SU-DHL-6 (cell line): ENCODE measurements at regions not wholly inside any gene's neighbourhood (a gene's known extent, or its start where the extent isn't known, plus 50 kb on each side); places are given as distances from the start of the nearest gene placed in this dataset.

ENCODE experiments used
- EZH2phosphoT487 ChIP-seq: fragments of 200-600 bp; sonication (generic), shearing (Covaris generic); conservative IDR thresholded peaks from 2 replicates; pipeline ENCODE4 v1.6.1; 2018; ENCODE audit warnings: mild to moderate bottlenecking, antibody characterized with exemption, low read length, moderate library complexity, mixed read lengths
- TF ChIP-seq, protein P1 (sequence below): fragments of 200-600 bp; sonication (generic); IDR thresholded peaks from one replicate; pipeline ENCODE4 v1.5.1; 2017; ENCODE audit warnings: antibody characterized with exemption, mild to moderate bottlenecking, low read length, moderate library complexity; ENCODE audit not compliant: insufficient read depth, poor library complexity, severe bottlenecking

- TF ChIP-seq, protein P1, sequence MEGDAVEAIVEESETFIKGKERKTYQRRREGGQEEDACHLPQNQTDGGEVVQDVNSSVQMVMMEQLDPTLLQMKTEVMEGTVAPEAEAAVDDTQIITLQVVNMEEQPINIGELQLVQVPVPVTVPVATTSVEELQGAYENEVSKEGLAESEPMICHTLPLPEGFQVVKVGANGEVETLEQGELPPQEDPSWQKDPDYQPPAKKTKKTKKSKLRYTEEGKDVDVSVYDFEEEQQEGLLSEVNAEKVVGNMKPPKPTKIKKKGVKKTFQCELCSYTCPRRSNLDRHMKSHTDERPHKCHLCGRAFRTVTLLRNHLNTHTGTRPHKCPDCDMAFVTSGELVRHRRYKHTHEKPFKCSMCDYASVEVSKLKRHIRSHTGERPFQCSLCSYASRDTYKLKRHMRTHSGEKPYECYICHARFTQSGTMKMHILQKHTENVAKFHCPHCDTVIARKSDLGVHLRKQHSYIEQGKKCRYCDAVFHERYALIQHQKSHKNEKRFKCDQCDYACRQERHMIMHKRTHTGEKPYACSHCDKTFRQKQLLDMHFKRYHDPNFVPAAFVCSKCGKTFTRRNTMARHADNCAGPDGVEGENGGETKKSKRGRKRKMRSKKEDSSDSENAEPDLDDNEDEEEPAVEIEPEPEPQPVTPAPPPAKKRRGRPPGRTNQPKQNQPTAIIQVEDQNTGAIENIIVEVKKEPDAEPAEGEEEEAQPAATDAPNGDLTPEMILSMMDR: no peak
- TF ChIP-seq EZH2phosphoT487: no peak
Measured at GRCh38 chr3:35987386-35987785, 348.1 kb downstream of the ARPP21 start.
